Spleen (tissue), 11 donors: ENCODE measurements at regions not wholly inside any gene's neighbourhood (a gene's known extent, or its start where the extent isn't known, plus 50 kb on each side); places are given as distances from the start of the nearest gene placed in this dataset.

Experiments used
- DNase-seq: peaks from one replicate; pipeline ENCODE4 v3.0.0-alpha.2; 2020
- H3K27ac ChIP-seq, 8 donors: fragments of 200-600 bp; sonication (generic) in 7 of 8; 1 replicate in 4 of 8; 2 replicates in 4 of 8; pipeline versions ENCODE4 v1.5.0 to v1.8.0; 2016 to 2021; ENCODE audit warnings: inconsistent platforms in 4 of 8, mild to moderate bottlenecking in 4 of 8, moderate library complexity in 1 of 8
- H3K27me3 ChIP-seq, 7 donors: fragments of 200-600 bp; sonication (generic) in 6 of 7; replicated peaks in 1 of 7; 1 replicate in 4 of 7; 2 replicates in 3 of 7; pipeline versions ENCODE4 v1.5.0 to v1.8.0; 2016 to 2021; ENCODE audit warnings: inconsistent platforms in 3 of 7, mild to moderate bottlenecking in 1 of 7
- H3K36me3 ChIP-seq, 6 donors: fragments of 200-600 bp; sonication (generic) in 5 of 6; 1 replicate in 4 of 6; 2 replicates in 2 of 6; pipeline versions ENCODE4 v1.5.0 to v1.8.0; 2016 to 2021; ENCODE audit warnings: inconsistent platforms in 2 of 6
- H3K4me1 ChIP-seq, 6 donors: fragments of 200-600 bp; sonication (generic) in 5 of 6; 1 replicate in 3 of 6; 2 replicates in 3 of 6; pipeline versions ENCODE4 v1.5.0 to v1.8.0; 2016 to 2021; ENCODE audit warnings: inconsistent platforms in 3 of 6
- H3K4me3 ChIP-seq, 8 donors: fragments of 200-600 bp; sonication (generic) in 7 of 8; 1 replicate in 4 of 8; 2 replicates in 4 of 8; pipeline versions ENCODE4 v1.5.0 to v1.8.0; 2016 to 2021; ENCODE audit warnings: inconsistent platforms in 4 of 8, mild to moderate bottlenecking in 4 of 8, moderate library complexity in 2 of 8
- H3K9me3 ChIP-seq, 8 donors: fragments of 200-600 bp; sonication (generic) in 7 of 8; 1 replicate in 4 of 8; 2 replicates in 4 of 8; pipeline versions ENCODE4 v1.5.0 to v1.8.0; 2016 to 2021; ENCODE audit warnings: inconsistent platforms in 4 of 8
- POLR2A ChIP-seq, 3 donors: fragments of 450-650 bp; IDR thresholded peaks; one replicate each; pipeline ENCODE4 v1.5.1; 2017; ENCODE audit warnings: antibody characterized with exemption in 3 of 3, mild to moderate bottlenecking in 1 of 3
- POLR2AphosphoS5 ChIP-seq, 3 donors: sonication (generic); formaldehyde crosslinking; IDR thresholded peaks; one replicate each; pipeline ENCODE4 v1.5.1; 2017; ENCODE audit warnings: antibody characterized with exemption in 3 of 3
- WGBS, 5 donors: extraction: QIAGEN DNeasy Blood & Tissue Kit in 3 of 5; methylation state at CpG; one replicate each; pipeline versions ENCODE4 v1.1.5 to v1.1.7; 2013 to 2018; 5-methylcytosine and 5-hydroxymethylcytosine counted together
- intact Hi-C: fragments of 100-400 bp; cut with DNase I; formaldehyde crosslinking; loops from one replicate; pipeline ENCODE4 v1.15.0; 2023; ENCODE audit warnings: low total_unique reads
- TF ChIP-seq, protein P1 (sequence below), 11 experiments: fragments of 200-600 bp in 7 of 11; fragments of 450-650 bp in 4 of 11; sonication (generic) in 4 of 11; IDR thresholded peaks in 8 of 11; conservative IDR thresholded peaks in 3 of 11; 1 replicate in 7 of 11; 2 replicates in 4 of 11; pipeline versions ENCODE4 v1.4.0 to v1.8.0; 2016 to 2021; ENCODE audit warnings: antibody characterized with exemption in 11 of 11, inconsistent platforms in 4 of 11, mild to moderate bottlenecking in 1 of 11
- donor health status: healthy with polysubstance abuse.
- donor health status: DM: no; HTN: no; CAD: no; lungs with moderate emphysema.
- donor health status: DM: no; HTN: no; CAD: no.
- donor health status: Bipolar disorder and iron deficiency.
- donor health status: healthy.
- donor health status: DM: no; HTN: no; CAD: no.
- donor health status: DM: yes; HTN: yes; CAD: no.

DNA sequence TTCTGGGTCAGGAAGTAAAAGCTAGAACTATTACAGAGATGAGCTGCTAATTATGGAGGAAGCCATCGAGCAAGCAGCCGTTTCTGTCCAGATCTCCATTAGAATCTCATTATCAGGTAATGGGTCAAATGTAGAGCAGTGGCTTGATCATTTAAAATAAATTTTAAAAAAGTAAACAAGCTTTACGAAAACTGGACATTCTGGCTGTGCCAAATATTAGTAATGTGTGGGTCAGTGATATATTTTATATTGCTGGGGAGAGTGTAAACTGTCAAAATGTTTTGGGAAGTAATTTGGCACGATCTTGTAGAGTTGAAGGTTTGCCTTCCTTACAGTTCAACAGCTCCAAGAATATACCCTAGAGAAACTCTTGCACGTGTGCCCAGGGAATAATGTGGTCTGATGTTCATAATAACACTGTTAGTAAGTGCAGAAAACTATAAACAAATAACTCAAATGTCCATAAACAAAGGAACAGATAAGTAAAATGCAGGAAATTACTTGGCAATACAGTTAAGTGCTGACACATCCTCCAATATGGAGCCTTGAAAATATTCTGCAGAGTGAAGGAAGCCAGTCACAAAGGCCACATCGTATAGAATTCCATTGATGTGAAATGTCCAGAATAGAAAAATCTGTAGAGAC, 127.2 kb upstream of the UBL3 start:
- Histone ChIP-seq H3K9me3 (peaks cover 0 to 8% (median 0%) of the 10 kb centered on the region in 8 donors), H3K4me1 (no peaks in the 10 kb centered on the region), H3K4me3 (no peak overlapping the region), H3K27ac (no peak overlapping the region), H3K27me3 (no peaks in the 10 kb centered on the region), H3K36me3 (no peaks in the 10 kb centered on the region)
- TF ChIP-seq, protein P1, sequence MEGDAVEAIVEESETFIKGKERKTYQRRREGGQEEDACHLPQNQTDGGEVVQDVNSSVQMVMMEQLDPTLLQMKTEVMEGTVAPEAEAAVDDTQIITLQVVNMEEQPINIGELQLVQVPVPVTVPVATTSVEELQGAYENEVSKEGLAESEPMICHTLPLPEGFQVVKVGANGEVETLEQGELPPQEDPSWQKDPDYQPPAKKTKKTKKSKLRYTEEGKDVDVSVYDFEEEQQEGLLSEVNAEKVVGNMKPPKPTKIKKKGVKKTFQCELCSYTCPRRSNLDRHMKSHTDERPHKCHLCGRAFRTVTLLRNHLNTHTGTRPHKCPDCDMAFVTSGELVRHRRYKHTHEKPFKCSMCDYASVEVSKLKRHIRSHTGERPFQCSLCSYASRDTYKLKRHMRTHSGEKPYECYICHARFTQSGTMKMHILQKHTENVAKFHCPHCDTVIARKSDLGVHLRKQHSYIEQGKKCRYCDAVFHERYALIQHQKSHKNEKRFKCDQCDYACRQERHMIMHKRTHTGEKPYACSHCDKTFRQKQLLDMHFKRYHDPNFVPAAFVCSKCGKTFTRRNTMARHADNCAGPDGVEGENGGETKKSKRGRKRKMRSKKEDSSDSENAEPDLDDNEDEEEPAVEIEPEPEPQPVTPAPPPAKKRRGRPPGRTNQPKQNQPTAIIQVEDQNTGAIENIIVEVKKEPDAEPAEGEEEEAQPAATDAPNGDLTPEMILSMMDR (IDR thresholded peaks at IDR 0.05 in 8 of 11, conservative IDR thresholded peaks at IDR 0.05 in 3 of 11), result no peak
- TF ChIP-seq POLR2AphosphoS5 (IDR thresholded peaks at IDR 0.05) (no peak), POLR2A (IDR thresholded peaks at IDR 0.05) (no peak)
- intact Hi-C loops, result no loop called here
- DNase-seq, result no peak
- 68 to 85% (median 74%) methylated on average over 6 of the region's 6 CpGs for WGBS, 5 donors

DNA sequence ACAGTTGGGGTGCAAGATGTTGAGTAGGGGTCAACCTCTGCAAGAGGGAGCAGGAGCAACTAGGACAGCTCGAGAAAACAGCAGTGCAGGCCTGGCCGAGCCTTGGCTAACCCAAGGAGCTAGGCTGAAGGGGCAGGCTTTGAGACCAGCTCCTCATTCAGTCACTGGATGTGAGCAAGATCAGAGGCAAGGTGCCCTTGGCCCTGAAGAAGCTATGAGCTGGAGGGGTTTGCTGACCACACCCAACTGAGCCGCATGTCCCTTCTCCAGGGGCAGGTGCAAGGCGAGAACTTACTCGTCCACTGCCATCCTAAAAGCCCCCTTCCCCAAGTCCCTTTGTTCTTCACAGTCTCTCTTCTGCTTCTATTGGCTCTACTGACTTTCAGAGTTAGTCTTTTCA, 126.1 kb upstream of the UBL3 start:
- H3K4me1 ChIP-seq, result no peaks in the 10 kb centered on the region
- no peaks in the 10 kb centered on the region for H3K36me3 ChIP-seq
- 90 to 97% (median 94%) methylated on average over 5 of the region's 5 CpGs for WGBS, 5 donors
- intact Hi-C loops, result no loop called here
- H3K9me3 ChIP-seq, result peaks cover 0 to 6% (median 0%) of the 10 kb centered on the region in 8 donors
- TF ChIP-seq POLR2AphosphoS5 (IDR thresholded peaks at IDR 0.05) (no peak), POLR2A (IDR thresholded peaks at IDR 0.05) (no peak)
- TF ChIP-seq, protein P1 (IDR thresholded peaks at IDR 0.05 in 8 of 11, conservative IDR thresholded peaks at IDR 0.05 in 3 of 11), result no peak
- H3K27ac ChIP-seq, result no peak overlapping the region
- no peak for DNase-seq
- no peaks in the 10 kb centered on the region for H3K27me3 ChIP-seq
- no peak overlapping the region for H3K4me3 ChIP-seq

DNA sequence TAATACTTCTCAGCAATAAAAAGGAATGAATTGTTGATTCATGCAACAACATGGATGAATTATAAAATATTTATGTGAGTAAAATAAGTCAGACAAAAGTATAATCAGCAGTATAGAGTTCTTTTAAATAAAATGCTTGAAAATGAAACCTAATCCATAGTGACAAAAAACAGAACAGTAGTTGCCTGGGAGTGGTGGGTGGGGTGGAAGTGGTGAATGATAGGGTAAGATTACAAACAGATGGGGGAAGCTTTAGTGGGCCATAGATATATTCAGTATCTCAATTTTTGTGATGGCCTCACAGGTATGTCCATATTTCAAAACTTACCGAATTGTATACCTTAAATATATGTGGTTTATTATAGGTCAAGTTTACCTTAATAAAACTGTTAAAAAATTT, 124.9 kb upstream of the UBL3 start:
- no peak overlapping the region for H3K27ac ChIP-seq
- no peaks in the 10 kb centered on the region for H3K36me3 ChIP-seq
- intact Hi-C loops, result no loop called here
- WGBS, 5 donors, result 90 to 96% (median 92%) methylated on average over 1 of the region's 1 CpG
- H3K27me3 ChIP-seq, result no peaks in the 10 kb centered on the region
- no peak overlapping the region for H3K4me3 ChIP-seq
- TF ChIP-seq, protein P1 (IDR thresholded peaks at IDR 0.05 in 8 of 11, conservative IDR thresholded peaks at IDR 0.05 in 3 of 11), result no peak
- TF ChIP-seq POLR2A (IDR thresholded peaks at IDR 0.05), result no peak
- no peak for TF ChIP-seq POLR2AphosphoS5 (IDR thresholded peaks at IDR 0.05)
- DNase-seq, result no peak
- no peaks in the 10 kb centered on the region for H3K4me1 ChIP-seq
- no peaks in the 10 kb centered on the region for H3K9me3 ChIP-seq

- no peak overlapping the region for H3K27ac ChIP-seq
- WGBS, 5 donors, result 90 to 96% (median 92%) methylated on average over 5 of the region's 5 CpGs
These were observed 118.9 kb upstream of the UBL3 start for GRCh38 chr13:29969286-29969685.

More at GRCh38 chr13:29969286-29969685, 118.9 kb upstream of the UBL3 start:
- H3K4me1 ChIP-seq, result no peaks in the 10 kb centered on the region
- no peak overlapping the region for H3K4me3 ChIP-seq
- TF ChIP-seq, protein P1 (IDR thresholded peaks at IDR 0.05 in 8 of 11, conservative IDR thresholded peaks at IDR 0.05 in 3 of 11), result no peak
- no peak for TF ChIP-seq POLR2A (IDR thresholded peaks at IDR 0.05)
- TF ChIP-seq POLR2AphosphoS5 (IDR thresholded peaks at IDR 0.05), result no peak
- H3K9me3 ChIP-seq, result peaks cover 0 to 28% (median 11%) of the 10 kb centered on the region in 8 donors
- intact Hi-C loops, result no loop called here
- H3K27me3 ChIP-seq, result no peaks in the 10 kb centered on the region
- no peaks in the 10 kb centered on the region for H3K36me3 ChIP-seq
- DNase-seq, result no peak
